Neural crest cell (in vitro differentiated cells): ENCODE measurements at regions not wholly inside any gene's neighbourhood (a gene's known extent, or its start where the extent isn't known, plus 50 kb on each side); places are given as distances from the start of the nearest gene placed in this dataset.

Source experiments
- DNase-seq: peaks from one replicate; pipeline ENCODE4 v3.0.0; 2021; ENCODE audit warnings: low read depth, mixed read lengths, low spot score
- H3K27ac Mint-ChIP-seq: one replicate; pipeline ENCODE4 v1.8.0; 2021; ENCODE audit warnings: mild to moderate bottlenecking, mixed read lengths; ENCODE audit not compliant: unreplicated experiment
- H3K27me3 Mint-ChIP-seq: 2 replicates; pipeline ENCODE4 v1.8.0; 2021; ENCODE audit warnings: low read depth, mild to moderate bottlenecking, mixed read lengths
- H3K36me3 Mint-ChIP-seq: 2 replicates; pipeline ENCODE4 v1.8.0; 2021; ENCODE audit warnings: low read depth, mild to moderate bottlenecking, mixed read lengths
- H3K4me1 Mint-ChIP-seq: 2 replicates; pipeline ENCODE4 v1.8.0; 2021; ENCODE audit warnings: mixed read lengths
- H3K4me3 Mint-ChIP-seq: one replicate; pipeline ENCODE4 v1.8.0; 2021; ENCODE audit warnings: mild to moderate bottlenecking, mixed read lengths
- H3K9me3 Mint-ChIP-seq: 2 replicates; pipeline ENCODE4 v1.8.0; 2021; ENCODE audit warnings: mixed read lengths
- CTCF ChIP-seq: fragments of 200-600 bp; sonication (generic); conservative IDR thresholded peaks from 2 replicates; pipeline ENCODE4 v1.5.0; 2021; ENCODE audit warnings: antibody characterized with exemption, mild to moderate bottlenecking

- no peak for DNase-seq
- Mint-ChIP-seq H3K4me1 (no peaks in the 10 kb centered on the region), H3K27ac (no peak overlapping the region)
Observed at GRCh38 chr5:84597904-84598303, 213.2 kb upstream of the EDIL3 start.

GRCh38 chr5:84590629-84591028 is 205.9 kb upstream of the EDIL3 start:
- Mint-ChIP-seq H3K27me3 (no peaks in the 10 kb centered on the region), H3K4me3 (no peak overlapping the region), H3K27ac (no peak overlapping the region), H3K36me3 (no peaks in the 10 kb centered on the region), H3K9me3 (no peaks in the 10 kb centered on the region), H3K4me1 (no peaks in the 10 kb centered on the region)
- DNase-seq, result no peak
- TF ChIP-seq CTCF, result no peak

More at GRCh38 chr5:84597904-84598303, 213.2 kb upstream of the EDIL3 start:
- Mint-ChIP-seq H3K9me3 (peaks cover 3% of the 10 kb centered on the region), H3K36me3 (no peaks in the 10 kb centered on the region), H3K27me3 (no peaks in the 10 kb centered on the region), H3K4me3 (no peak overlapping the region)
- no peak for TF ChIP-seq CTCF

- Mint-ChIP-seq H3K9me3 (no peaks in the 10 kb centered on the region), H3K27me3 (no peaks in the 10 kb centered on the region), H3K4me3 (no peak overlapping the region), H3K36me3 (no peaks in the 10 kb centered on the region), H3K4me1 (no peaks in the 10 kb centered on the region), H3K27ac (no peak overlapping the region)
- no peak for TF ChIP-seq CTCF
- DNase-seq, result no peak
Observed at GRCh38 chr5:84589926-84590325, 205.2 kb upstream of the EDIL3 start.

GRCh38 chr5:84585218-84585617 is 200.5 kb upstream of the EDIL3 start:
- Mint-ChIP-seq H3K4me3 (no peak overlapping the region), H3K4me1 (no peaks in the 10 kb centered on the region), H3K36me3 (no peaks in the 10 kb centered on the region), H3K9me3 (no peaks in the 10 kb centered on the region), H3K27ac (no peak overlapping the region), H3K27me3 (no peaks in the 10 kb centered on the region)
- no peak for TF ChIP-seq CTCF
- DNase-seq, result no peak

- no peak overlapping the region for H3K27ac Mint-ChIP-seq
- TF ChIP-seq CTCF, result no peak
- H3K4me1 Mint-ChIP-seq, result peaks cover 3% of the 10 kb centered on the region
- no peak for DNase-seq
- no peaks in the 10 kb centered on the region for H3K27me3 Mint-ChIP-seq
- no peaks in the 10 kb centered on the region for H3K36me3 Mint-ChIP-seq
- H3K9me3 Mint-ChIP-seq, result peaks cover 3% of the 10 kb centered on the region
- no peak overlapping the region for H3K4me3 Mint-ChIP-seq
Observed at GRCh38 chr5:84578226-84578625, 193.5 kb upstream of the EDIL3 start.
